Stimulated activated CD4-positive, alpha-beta T cell treated with anti-CD3 and anti-CD28 coated beads, Interleukin-4, amount 100 ng/mL, for 4 hours (primary cell): ENCODE measurements at regions not wholly inside any gene's neighbourhood (a gene's known extent, or its start where the extent isn't known, plus 50 kb on each side); places are given as distances from the start of the nearest gene placed in this dataset.
A peak's percentile ranks its signal among the peaks of the same experiment; 100 is the strongest.
"Not testable (repeated sequence)": the region's sequence is repeated elsewhere in the genome, so short reads cannot be mapped to it uniquely, and the experiment has no call there.

Experiments
- DNase-seq, 2 experiments: peaks; one replicate each; pipeline ENCODE4 v3.0.0-alpha.2; 2020

DNA sequence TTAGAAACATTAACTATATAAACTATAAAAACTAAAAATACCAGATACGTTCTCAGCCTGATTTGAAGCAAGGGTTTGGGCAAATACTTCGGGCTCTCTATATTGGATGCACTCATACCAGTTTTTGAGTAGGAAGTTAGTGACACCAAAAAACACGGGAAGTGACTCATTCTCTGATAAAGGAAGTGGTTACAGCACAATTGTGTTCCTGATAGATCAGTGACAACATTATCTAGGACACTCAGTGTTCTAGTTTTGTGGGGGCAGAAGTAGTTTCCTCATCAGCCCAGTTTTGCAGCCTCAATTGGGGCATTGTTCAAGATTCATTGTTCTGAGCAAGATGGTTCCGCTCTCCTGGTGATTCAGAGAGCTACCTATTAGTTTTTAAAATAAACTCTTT, 469.6 kb upstream of the DPPA4 start:
- DNase-seq = peak in 1 of 2 experiments; percentile 61

DNA sequence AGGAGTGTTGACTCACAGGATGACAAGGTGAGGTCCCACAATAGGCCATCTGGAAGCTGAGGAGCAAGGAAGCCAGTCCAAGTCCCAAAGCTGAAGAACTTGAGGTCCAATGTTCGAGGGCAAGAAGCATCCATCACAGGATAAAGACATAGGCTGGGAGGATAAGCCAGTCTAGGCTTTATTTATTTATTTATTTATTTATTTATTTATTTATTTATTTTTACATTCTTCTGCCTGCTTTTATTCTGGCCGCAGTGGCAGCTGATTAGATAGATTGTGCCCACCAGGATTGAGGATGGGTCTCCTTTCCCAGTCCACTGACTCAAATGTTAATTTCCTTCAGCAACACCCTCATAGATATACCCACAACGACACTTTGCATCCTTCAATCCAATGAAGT, 472.2 kb upstream of the DPPA4 start:
- no peak for DNase-seq

DNA sequence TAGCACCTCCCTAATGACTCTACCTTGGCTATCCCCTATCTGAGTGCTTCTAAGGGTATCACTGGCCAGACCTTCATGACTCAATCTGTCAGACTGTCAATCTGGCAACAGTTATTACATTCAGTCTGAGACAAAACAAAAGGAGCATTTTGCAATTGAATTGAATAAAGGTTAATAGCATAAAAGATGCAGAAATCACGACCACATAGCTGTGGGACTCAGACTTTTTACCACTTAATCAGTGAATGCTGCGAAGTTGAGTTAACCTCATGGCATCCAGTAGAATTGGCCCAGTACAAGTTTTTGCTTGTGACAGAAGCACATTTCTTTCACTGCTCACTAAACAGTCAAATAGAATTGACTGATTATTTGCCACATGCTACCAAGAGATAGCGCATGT, 480.7 kb upstream of the DPPA4 start:
- DNase-seq = no peak

GRCh38 chr3:109819734-109820133, 482.4 kb upstream of the DPPA4 start:
- no peak for DNase-seq

DNA sequence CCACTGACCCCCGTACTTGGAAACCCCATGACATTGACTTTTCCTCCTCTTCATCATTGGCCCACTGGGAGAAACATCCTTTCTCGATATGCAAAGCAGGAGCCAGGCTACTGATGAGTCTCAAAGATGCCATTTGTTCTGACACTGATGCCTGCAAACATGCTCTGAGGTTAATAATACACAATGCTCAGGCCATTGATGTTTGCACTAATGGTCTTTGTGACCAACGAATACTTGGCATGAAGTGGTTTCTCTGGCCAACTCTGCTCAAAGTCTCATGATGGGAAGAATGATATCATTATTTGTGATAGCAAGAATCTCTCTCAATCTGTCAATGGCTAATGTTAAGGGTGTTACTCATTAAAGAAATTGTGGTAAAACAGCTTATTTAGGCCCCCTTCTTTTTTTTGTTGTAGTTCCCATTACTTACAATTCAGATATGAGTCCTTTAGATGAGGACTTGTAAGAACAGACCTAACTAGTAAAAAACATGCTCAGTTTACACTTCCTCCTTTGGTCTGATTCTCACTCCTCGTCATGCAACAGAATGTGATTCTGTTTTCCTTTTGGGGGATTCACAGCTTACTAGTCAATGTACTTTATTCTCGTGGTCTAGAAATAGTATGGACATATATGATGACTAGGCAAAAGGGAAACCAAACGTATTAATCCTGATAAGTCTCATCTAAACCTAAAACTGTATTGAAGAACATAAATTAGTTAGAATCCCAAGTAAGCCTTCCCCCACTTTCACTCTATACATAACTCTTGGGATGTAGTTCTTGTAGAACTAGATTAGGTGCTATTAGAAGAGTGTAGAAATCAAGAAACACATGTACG, 488.8 kb upstream of the DPPA4 start:
- no peak for DNase-seq

GRCh38 chr3:109831403-109831802, 494.1 kb upstream of the DPPA4 start:
- DNase-seq = no peak

GRCh38 chr3:109835958-109836357, 498.6 kb upstream of the DPPA4 start:
- no peak for DNase-seq

- no peak for DNase-seq
These were observed 514.5 kb upstream of the DPPA4 start for GRCh38 chr3:109851854-109852253.

DNA sequence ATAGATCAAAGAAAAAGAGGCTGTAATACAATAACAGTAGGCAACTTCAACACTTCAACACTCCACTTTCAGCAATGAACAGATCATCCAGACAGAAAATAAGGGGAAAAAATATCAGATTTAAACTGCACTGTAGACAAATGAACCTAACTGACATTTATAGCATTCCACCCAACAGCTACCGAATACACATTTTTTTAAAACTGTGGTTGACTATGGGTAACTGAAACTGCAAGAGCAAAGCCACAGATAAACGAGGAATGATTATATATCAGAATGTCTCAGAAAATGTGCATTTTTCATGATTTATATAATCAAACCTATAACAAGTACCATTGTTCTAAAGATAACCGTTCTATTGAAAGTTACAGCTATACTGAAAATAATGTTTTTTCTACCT, 514.9 kb upstream of the DPPA4 start:
- DNase-seq = no peak

DNA sequence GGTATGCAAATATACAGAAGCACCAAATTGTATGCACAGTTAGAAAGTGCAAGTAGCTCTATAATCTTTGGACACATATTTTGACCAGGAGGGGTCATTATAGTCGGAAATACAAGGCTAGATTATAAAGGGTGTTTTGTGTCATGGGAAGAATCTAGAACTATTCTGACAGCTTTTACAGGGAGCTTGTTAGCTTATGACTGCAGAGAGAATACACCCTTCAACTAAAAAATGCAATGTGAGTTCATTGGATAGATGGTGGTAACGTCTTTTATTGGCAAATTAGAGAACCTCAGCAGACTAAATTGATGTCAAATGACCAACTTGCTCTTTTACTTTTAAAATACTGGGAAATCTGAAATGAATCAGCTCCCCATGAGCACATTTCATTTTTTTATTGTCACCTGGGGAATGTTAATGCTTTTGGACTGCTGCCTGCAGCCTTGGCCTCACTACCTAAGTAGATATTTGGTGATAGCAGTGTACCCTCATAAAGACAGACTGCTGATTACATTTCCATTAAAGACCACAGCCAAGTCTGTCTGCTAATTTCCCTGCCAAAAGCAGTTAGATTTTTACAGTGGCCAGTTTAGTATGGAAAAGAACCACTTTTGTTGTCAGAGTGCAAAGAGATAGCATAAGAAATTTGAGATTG, 515.9 kb upstream of the DPPA4 start:
- DNase-seq = no peak

DNA sequence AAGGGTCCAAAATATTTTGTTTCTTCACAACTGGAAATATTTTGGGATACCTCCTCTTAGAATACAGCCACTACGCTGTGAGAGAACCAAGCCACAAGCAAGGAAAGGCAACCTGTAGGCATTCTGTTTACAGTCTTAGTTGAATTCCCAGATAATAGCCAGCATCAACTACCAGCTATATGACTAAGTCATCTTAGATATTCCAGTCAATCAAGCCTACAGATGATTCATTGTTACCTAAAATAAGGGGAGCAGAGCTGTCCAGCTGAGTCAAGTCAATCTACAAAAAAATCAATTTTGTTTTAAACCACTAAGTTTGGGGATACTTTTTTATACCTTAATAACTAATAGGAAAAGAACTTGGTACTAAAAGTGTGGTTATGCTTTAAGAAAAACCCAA, 526.4 kb upstream of the DPPA4 start:
- no peak for DNase-seq

- DNase-seq = no peak
These were observed 527.1 kb upstream of the DPPA4 start for GRCh38 chr3:109864452-109864851.

DNA sequence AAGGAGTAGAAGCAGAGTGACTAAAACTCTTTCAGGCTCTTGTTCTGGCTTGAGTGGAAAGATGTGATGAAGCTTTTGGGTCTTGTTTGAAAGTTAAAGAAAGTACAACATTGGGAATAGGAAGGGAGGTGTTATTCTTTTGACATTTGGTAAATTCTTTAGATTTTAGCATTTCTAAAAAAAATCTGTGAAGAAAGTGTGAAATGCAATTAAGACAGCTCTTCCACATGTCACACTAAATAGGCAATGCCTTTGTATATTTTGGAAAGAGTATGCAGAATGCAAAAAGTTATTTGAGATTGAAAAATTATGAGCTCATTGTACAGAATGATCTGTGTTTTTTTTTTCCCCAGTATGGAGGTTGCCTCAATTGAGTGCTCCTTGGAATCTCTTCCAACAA, 532.2 kb upstream of the DPPA4 start:
- DNase-seq = no peak

GRCh38 chr3:109874896-109875708, 537.8 kb upstream of the DPPA4 start:
- no peak for DNase-seq

DNA sequence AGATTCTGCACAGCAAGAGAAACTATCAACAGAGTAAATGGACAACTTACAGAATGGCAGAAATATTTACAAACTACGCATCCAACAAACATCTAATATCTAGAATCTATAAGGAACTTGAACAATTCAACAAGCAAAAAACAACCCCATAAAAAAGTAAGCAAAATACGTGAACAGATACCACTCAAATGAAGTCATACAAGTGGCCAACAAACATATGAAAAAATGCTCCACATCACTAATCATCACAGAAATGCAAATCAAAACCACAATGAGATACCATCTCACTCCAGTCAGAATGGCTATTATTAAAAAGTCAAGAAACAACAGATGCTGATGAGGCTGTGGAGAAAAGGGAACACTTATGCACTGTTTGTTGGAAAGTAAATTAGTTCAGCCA, 540.3 kb upstream of the DPPA4 start:
- DNase-seq = not testable (repeated sequence)

GRCh38 chr3:109882144-109882543, 544.8 kb upstream of the DPPA4 start:
- DNase-seq = no peak

DNA sequence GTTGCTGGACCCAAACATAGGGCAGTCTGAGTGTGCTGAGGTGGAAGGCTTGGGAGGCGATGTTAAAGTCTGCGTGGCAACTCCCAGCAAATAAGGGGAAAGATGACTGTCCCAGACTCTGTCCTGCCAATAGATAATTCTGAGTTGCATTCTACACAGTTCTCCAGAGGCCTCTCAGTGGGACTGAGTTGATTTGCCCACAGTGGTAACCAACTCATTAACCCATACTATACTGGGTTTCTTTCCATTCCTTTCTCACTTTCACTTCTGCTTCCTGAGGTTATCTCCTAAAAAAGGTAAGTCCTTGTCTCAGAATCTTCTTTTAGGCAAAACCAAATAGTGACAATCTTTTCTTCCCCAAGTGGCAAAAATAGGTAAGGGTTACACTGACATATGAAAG, 549.9 kb upstream of the DPPA4 start:
- DNase-seq = no peak

GRCh38 chr3:109888026-109888425, 550.7 kb upstream of the DPPA4 start:
- DNase-seq = no peak

GRCh38 chr3:109897734-109898133, 560.4 kb upstream of the DPPA4 start:
- DNase-seq = no peak

GRCh38 chr3:109899925-109900324, 562.6 kb upstream of the DPPA4 start:
- DNase-seq = no peak

DNA sequence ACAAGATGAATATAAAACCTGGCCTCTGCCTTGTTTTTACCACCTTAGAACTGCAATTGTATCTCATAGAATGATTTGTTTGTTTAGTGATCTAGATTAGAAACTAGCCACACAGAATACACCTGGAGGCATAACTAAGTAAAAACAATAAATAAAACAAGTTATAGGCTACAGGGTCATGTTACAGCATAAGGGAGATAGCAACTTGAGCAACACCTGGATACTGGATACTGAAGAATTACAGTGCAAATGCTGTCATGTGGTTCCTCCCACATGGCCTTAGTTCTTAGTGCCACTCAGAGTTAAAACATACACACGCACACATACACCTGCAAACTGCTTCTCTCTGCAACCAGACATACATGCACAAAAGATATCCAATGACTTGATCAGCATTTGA, 563.4 kb upstream of the DPPA4 start:
- DNase-seq = no peak

- DNase-seq = no peak
These were observed 565.2 kb upstream of the DPPA4 start for GRCh38 chr3:109902549-109902948.

- no peak for DNase-seq
These were observed 565.8 kb upstream of the DPPA4 start for GRCh38 chr3:109903100-109903499.

- DNase-seq = no peak
These were observed 573.4 kb upstream of the DPPA4 start for GRCh38 chr3:109910772-109911171.
